HG02973 (cell line): ENCODE measurements at regions not wholly inside any gene's neighbourhood (a gene's known extent, or its start where the extent isn't known, plus 50 kb on each side); places are given as distances from the start of the nearest gene placed in this dataset.

Experiments
- ATAC-seq: cut with Tn5 transposase; IDR thresholded peaks from one replicate; pipeline ENCODE4 v1.9.1; 2021; ENCODE audit warnings: moderate library complexity; ENCODE audit not compliant: unreplicated experiment

DNA sequence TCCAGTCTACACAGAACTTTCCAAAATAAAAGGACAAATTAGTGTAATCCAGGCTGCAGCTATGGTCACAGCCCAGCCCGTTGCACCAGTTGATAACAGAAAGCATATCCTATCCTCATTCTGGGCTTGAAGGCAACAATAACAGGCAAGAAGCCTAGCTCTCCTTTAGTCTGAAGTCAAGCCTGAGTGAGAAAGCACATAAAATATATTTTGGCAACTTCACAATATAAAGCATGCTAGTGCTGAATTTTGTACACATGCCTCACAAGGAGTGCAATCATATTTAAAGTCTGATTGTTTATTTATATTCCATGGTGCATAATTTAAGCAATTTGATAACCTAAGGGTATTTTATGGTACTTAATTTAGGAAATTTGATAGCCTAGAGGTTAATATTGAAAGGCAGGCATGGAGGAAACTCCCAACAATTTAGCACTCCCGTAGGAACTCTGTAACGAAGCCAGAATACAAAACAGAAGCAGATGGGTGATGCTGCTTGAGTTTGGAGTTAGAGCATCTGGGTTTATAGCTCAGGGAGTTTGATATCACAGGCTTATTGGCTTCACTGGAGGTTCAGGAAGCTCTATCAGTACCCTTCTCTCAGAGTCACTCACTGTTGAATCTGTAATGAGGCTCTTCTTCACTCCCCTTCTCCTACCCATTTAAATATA, 1199.1 kb upstream of the GYPC start:
- ATAC-seq = no peak

DNA sequence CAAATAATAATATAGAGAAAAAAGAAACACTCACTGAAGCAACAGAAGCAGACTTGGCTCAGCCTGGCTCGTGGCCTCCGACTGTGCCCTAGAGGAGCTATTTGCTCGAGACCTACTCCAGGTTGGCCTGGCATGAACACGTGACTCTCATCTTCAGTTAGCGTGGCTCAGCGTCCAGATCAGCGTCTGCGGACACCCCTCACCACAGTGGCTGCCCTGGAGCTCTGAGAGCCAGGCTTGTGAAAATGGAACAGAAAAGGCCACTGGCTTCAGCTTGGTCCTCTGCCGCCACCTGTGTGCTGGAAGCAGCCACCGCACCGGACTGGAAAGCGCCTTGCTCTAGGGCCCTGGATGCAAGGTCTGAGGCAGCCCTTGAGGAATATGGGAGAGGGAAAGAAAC, 1184.0 kb upstream of the GYPC start:
- no peak for ATAC-seq

DNA sequence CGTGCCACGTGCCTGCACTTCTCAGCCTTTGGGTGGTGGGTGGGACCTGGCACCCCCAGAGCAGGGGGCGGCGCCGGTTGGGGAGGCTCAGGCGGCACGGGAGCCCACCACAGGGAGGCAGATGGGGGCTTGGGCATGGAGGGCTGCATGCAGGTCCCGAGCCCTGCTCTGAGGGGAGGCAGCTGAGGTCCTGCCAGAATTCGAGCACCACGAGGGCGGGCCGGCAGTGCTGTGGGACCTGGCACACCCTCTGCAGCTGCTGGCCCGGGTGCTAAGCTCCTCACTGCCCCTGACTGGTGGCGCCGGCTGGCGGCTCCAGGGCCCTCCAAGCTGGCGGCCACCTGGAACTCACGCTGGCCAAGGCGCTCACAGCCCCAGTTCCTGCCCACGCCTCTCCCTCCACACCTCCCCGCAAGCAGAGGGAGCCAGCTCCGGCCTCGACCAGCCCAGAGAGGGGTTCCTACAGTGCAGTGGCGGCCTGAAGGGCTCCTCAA, 1176.8 kb upstream of the GYPC start:
- ATAC-seq = no peak

DNA sequence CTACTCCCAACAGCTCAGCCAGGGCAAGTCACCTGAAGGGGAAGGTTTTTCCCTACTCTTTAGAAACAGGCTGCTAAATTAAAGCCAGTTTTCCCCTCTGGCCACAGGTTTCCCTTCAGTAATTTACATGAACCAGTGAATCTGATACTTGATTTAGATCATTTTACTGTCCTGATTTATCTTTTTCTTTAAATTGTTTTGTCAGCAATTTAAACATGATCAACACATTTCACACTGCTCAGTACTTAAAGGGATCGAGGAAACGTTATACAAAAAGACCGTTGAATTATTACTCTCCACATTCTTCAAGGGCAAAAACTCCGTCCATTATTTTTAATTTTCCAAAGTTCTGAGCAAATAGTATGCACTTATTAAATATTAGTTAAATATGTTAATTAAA, 1165.7 kb upstream of the GYPC start:
- ATAC-seq = no peak

DNA sequence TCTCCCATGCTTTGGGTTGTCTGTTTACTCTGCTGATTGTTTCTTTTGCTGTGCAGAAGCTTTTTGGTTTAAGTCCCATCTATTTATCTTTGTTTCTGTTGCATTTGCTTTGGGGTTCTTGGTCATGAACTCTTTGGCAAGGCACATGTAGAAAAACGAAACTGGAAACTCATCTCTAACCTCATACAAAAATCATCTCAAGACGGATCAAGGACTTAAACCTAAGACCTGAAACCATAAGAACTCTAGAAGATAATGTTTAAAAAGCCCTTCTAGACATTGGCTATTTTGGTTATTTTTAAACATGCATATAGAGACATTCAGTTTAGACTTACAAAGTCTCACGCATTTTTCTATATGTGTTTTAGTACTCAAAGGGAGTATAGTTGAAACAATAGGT, 1164.3 kb upstream of the GYPC start:
- ATAC-seq = no peak

DNA sequence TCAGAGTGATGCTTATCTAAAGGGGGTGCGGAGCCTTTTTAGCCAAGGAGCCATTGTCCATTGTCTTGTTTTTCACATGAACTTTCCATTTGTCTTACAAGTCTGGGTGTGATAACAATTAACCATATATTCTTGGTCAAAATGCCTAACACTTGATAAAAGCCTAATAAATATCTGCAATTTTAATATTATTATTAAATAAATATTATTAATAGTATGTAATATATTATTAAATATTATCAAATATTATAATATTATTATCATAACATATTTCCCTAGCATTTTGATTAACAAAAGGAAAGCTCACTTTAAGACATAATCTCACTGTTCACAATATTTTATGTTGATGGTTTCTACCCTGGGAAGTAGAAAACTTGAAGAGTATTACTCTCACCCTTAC, 1143.6 kb upstream of the GYPC start:
- no peak for ATAC-seq

DNA sequence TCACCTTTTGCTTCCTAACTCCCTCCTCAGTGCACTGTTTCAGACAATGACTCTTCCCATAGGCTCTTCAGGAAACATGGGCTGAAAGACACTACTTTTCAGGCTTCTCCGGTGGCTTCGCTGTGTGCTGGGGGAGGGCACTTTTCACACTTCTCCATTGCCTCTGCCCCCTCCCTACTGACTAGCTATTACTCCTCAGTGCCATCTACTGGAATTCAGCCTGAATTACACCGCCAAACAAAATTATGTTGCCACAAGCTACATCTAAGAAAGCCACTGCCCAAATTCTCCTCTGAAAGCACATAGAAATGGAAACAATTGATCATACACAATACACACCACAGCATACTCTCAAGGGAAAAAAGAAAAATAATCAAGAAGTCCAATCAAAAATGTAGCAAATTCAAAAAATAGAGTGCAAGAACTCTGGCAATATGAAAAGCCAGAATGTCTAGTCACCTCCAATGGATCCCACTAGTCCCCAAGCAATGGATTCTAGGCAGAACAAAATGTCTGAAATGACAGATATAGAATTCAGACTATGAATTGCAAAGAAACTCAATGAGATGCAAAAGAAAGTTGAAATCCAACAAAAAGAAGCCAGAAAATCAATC, 1139.4 kb upstream of the GYPC start:
- no peak for ATAC-seq

DNA sequence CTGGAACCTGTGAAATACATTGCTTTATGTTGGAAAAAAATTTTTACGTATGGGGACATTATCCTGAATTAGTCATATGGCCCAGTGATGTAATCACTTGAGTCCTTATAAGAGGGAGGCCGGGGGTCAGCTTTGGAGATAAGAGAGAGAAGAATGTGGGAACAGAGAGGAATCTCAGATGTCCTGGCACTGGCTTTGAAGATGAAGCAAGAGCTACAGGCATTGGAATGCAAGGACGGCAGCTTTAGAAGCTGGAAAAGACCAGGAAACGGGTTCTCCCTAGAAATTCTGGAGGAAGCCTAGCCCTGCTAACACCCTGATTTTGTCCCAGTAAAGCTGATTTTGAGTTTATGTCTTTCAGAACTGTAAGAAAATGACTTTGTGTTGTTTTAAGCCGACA, 1129.9 kb upstream of the GYPC start:
- ATAC-seq = no peak

DNA sequence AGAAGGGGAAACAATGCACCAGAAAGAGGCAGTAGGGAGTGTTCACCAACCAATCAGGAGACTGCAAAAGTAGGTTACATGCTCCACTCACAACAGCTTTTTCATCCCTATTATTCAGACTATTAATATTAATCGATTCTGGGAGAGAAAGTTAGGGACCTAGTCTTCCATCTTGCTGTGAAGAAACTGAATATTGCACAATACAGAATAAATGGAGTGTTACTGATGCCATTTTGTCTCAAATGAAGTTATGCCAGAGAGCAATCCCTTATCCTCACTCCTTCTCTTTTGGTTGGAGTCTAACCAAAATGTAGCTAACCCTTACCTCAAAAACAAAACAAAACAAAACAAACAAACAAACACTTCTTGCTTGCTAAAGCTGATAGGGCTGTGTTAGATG, 1120.9 kb upstream of the GYPC start:
- ATAC-seq = no peak

DNA sequence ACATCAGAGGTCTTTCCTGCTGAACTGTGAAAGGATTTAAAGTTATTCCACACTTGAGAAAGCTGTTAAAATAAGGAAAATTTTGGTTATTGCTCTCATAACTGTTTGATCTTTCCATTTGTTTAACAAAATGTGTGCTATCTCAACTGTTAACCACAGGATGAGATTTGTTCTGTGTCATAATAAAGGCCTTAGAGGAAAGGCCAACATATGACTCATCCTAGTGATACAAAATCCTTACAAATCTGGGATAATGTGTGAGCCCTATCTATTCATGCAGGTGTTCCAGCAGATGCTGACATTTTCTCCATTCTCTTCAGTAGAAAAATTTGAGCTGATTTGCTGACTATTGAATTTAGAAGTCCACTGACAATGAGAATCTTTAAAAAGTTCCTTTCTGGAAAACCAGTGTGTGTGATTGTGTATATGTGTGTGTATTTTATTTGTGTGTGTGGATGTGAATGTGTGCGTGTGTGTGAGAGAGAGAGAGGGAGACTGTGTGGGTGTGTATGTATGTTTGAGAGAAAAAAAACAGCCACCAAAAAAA, 1111.9 kb upstream of the GYPC start:
- ATAC-seq = no peak

DNA sequence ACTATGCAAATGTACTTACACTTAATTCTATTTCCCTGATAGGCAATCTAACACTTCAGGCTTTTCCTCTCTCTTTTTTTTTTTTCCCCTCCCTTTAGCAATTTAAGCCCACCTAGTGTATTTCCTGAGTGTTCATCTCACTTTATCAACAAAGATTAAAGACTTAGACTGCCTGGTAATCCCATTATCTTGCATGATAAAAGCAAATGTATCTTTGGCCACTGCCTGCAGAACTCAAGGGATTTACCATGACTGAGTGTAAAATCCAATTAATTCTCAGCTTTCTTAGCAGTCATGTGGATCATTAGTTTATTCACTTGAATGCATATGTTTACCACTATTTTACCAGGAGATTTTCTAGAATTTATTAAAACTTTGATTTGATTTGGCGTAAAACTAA, 1102.2 kb upstream of the GYPC start:
- ATAC-seq = no peak

DNA sequence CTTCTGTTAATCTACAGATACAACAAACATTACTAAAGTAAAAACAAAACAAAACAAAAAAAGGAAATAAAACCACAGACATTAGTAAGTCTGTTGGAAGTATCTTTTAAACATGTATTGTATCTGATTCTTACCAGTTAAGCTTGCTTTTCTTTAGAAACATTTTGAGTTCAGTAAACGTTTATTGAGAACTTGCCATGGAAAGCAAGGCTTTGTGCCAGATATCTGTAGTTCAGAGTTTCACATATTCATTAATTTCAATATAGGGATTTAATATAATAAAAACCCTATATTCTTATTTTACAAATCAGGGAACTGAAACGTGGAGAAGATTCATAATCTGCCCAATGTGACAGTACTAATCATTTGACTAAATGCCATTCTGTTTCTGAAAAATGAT, 1101.0 kb upstream of the GYPC start:
- no peak for ATAC-seq

DNA sequence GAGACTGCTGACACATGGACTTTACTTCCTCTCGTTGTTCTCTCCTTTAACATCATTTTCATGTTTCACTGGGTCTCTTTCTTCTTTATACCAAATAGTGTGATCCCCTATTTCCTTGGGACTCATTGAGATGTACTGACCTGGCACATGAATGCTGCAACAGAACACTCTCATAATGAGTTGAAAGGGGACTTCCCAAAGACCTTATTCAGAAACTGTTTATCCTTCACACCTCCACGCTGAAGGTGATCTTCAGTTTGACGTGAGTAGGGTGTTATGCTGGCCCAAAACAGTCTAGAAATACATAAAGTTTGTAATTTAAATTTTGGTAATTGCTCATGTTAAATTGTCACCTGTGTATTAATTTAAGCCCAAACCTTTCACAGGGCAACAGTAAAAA, 1096.8 kb upstream of the GYPC start:
- no peak for ATAC-seq

DNA sequence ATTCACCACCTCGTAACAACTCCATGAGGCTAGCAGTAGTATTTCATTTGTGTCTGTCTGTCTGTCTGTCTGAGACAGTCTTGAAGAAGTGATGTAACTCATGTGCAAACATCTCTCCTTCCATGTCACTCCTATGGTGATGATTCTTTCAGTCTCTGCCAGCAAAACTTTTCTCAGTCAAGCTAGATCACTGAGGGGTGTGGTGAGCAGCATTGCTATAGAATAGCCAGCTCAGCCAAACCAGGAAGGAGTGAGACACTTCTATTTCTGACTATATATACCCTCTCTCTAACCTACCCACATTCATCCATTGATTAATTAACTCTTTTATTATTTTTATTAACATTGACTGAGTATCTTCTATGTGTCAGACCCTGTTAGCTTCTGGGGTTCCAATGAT, 1095.1 kb upstream of the GYPC start:
- no peak for ATAC-seq

DNA sequence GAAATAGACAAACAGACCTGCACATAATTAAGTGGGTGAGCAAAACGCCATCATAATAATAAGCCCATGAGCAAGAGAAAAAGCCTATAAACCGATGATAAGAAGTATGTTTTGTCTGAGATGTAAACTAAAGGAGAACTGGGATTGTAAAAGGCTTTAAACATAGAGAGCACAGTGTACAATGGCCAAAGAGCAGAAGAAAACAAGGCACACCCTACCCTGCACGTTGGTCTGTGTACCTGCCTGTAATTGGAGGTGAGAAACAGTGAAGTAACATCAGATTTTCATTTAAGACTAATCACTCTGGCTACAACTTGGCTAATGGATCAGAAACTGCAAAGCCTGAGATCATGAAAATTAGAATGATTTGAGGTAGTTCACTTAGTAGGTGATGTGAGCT, 1094.7 kb upstream of the GYPC start:
- ATAC-seq = no peak

DNA sequence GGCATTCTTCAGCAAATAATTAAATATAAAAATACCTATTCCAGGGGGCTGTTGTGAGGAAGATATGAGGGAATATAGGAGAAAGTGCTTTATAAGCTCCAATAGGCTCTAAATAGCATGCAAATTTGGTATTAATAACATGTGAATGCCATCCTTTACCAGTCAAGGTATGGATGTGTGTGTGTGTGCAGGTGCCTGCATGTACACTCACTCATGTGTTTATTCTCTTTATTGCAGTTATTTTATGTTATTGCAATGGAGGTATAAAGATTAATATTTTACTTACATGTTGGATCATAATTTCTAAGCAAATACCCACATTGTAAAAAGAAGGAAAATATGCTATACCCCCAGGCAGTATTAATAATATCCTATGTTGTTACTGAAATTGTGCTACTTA, 1093.0 kb upstream of the GYPC start:
- no peak for ATAC-seq

DNA sequence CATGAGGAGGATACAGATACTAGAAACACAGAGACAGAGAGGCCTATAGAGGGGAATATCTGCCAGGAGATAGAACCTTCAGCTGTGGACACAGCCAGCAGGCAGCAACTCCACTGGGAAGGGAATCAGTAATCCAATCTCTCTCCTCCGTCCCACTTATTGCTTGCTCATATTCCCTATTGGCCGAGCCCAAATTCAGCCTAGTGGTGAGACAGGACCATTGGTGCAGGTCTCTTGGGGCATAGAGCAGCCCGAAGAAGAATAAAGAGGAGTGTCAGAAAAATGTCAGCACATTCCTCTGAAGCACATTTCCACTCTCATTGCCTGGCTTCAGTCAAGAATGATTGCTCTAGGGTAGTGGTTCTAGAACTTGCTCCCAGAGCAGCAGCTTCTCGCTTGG, 1091.5 kb upstream of the GYPC start:
- no peak for ATAC-seq

DNA sequence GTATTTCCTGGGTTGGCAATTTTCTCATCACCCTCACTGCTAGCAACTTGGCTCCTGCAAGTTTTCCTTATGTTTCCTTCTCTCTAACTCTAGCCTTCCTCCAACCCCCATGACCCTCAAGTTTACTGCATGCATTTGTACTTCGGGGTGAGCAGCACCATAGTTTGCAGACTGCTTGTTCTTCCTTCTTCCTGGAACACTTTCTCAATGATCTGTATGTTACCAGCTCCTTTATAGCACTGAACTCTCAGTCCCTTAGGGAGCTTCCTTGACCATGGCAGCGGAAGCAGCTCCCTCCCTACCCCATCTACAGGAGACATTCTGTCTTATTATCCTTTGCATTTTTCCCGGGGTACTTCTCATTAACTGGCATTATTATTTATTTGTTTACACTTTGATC, 1089.5 kb upstream of the GYPC start:
- no peak for ATAC-seq

DNA sequence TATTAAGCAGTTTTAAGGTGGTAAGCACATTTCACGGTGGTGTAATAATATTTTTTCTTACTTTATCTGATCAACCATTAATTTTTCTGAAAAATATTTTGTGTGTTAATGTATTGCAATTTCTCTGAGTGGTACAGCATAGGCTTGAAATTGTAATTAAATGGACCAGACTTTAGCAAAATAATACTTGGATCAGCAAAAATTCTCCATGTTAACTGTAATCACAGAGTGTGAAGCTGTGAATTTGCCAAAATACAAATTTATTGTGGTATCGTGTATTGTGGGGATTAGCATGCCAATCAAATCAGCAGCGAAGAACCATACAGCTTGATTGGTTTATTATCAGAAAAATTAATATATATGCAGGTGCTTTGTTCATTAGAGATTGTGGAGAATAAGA, 1088.9 kb upstream of the GYPC start:
- no peak for ATAC-seq

DNA sequence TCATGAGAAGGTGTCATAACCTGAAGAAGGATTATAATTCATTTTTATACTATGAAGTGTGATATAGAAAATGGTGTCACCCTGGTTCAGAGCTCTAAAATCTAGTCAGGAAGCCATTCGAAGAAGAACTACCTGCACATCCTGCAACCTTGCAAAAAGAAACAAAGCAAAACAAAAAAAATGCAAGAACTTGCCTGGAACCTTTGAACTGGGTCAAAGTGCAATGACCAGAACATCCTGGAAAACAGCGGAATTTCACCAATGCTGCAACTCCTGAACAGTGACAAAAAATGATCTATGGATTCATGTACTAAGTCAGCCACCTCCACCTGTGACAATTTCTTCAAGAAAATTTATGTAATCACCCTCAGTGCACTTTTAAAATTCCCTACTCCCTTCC, 1083.3 kb upstream of the GYPC start:
- ATAC-seq = no peak

DNA sequence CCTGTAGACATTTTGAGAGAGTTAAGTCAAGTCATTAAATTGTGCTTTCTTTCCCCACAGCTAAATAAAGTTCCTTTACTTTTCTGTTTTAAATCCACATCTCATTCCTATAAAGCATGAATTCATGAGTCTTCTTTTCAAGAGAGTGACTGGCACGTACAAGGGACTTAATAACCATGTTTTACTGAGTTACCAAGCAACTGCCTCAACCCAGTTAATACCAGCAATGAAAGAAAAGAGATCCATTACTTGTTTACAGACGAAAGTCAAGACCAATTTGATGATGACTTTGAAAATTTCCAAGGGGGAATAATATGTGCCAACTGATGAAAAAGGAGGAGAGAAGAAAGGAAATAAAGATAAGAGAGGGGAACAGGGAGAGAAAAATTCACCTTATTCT, 1082.5 kb upstream of the GYPC start:
- no peak for ATAC-seq

DNA sequence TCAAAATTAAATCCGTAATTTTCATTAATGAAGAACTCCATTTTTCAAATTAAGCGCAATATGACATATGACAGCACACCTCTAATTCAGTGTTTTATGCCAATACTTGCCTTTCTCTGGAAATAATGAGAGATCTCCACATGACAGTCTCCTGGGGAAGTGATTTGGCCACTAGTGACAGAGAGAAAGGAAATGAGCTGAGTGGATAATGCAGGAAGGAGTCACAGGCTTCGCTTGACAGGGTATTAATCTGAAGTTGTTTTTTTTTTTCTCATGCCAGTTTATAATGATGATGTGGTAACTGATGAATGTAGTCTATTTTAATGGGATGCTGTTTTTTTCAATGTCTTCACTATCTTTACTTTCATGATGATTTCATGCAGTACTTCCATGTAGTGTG, 1079.4 kb upstream of the GYPC start:
- no peak for ATAC-seq

DNA sequence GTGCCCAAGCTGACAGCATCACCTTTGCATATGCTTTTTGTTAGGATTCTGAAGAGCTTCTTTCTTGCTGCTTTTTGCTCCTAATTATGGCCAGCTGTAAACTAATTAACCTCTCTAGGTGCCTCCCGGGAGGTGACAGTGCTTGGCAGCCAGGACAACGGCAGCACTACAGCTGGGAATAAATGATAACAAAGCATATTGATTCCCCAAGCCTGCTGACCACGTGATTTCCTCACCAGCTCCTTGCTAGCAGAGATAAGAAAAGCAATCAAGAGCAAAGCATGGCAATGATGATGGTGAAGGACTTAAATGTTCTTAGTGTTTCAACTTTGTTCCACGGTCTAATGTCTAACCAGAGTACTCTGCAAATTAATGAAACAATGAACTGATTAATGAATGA, 1074.4 kb upstream of the GYPC start:
- ATAC-seq = no peak
